HG03571 (cell line): ENCODE measurements at regions not wholly inside any gene's neighbourhood (a gene's known extent, or its start where the extent isn't known, plus 50 kb on each side); places are given as distances from the start of the nearest gene placed in this dataset.
"Not testable (repeated sequence)": the region's sequence is repeated elsewhere in the genome, so short reads cannot be mapped to it uniquely, and the experiment has no call there.

Source experiments
- ATAC-seq: cut with Tn5 transposase; IDR thresholded peaks from one replicate; pipeline ENCODE4 v1.9.1; 2021; ENCODE audit not compliant: unreplicated experiment

GRCh38 chr16:48734220-48734619, 124.2 kb upstream of the N4BP1 start:
- no peak for ATAC-seq

GRCh38 chr16:48704710-48705109, 94.7 kb upstream of the N4BP1 start:
- no peak for ATAC-seq

GRCh38 chr16:48687421-48688038, 77.5 kb upstream of the N4BP1 start:
- peak; percentile 74 for ATAC-seq

- ATAC-seq = no peak
Measured at GRCh38 chr16:48684148-48684547, 74.2 kb upstream of the N4BP1 start.

- ATAC-seq = no peak
Measured at GRCh38 chr16:48682971-48683370, 73.0 kb upstream of the N4BP1 start.

- ATAC-seq = no peak
Measured at GRCh38 chr16:48681520-48681919, 71.5 kb upstream of the N4BP1 start.

- ATAC-seq = no peak
Measured at GRCh38 chr16:48680881-48681280, 70.9 kb upstream of the N4BP1 start.

GRCh38 chr16:48676836-48677235, 66.9 kb upstream of the N4BP1 start:
- no peak for ATAC-seq

GRCh38 chr16:48668184-48668583, 58.2 kb upstream of the N4BP1 start:
- not testable (repeated sequence) for ATAC-seq

- no peak for ATAC-seq
Measured at GRCh38 chr16:48659940-48660339, 50.0 kb upstream of the N4BP1 start.
